SHP77 (cell line): ENCODE measurements at regions not wholly inside any gene's neighbourhood (a gene's known extent, or its start where the extent isn't known, plus 50 kb on each side); places are given as distances from the start of the nearest gene placed in this dataset.

Experiments used
- DNase-seq, 2 experiments: peaks; one replicate each; lab custom pipeline; 2025; lab: John Stamatoyannopoulos, UW

- DNase-seq: no peak
Measured at GRCh38 chr17:45715787-45716186, 68.3 kb upstream of the CRHR1 start.

DNA sequence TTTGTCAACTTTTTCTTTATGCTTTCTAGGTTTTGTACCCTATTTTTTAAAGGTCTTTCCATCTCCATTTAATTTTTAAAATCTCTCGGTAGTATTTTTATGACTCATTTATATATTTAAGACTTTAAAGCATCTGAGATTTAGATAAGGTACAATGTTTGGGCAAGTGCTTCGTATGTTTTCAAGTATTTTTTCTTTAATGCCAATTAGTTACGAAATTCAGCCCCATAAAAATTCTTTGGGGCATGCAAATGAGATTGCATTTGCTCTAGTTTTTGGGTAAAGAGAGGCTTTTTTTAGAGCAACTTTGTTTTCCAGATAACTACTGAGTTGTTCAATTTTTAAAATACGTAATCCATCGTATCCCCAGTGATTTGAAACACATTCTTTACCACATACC lies 65.3 kb upstream of the CRHR1 start:
- no peak for DNase-seq

- peak; percentile 54 to 75 for DNase-seq
Measured at GRCh38 chr17:45719335-45720071, 64.6 kb upstream of the CRHR1 start.

DNA sequence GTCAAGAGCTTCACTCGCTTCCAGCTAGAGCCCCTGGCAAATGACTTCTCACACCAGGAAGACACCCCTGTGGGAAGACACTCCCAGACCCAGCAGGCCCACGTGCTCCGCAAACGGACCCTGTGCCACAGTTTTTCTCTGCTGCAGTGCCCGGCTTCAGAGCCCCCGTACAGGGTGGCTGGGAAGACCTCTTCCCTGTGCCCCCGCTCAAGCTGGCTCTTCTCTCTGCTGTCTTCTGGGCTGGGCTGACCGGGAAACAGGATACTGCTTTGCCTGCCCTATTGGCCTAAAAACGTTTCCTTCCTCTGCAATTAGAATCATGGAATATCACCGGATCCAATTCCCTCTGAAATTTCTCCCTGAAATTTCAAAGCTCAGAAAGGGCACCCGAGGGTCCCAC lies 63.7 kb upstream of the CRHR1 start:
- no peak for DNase-seq

DNA sequence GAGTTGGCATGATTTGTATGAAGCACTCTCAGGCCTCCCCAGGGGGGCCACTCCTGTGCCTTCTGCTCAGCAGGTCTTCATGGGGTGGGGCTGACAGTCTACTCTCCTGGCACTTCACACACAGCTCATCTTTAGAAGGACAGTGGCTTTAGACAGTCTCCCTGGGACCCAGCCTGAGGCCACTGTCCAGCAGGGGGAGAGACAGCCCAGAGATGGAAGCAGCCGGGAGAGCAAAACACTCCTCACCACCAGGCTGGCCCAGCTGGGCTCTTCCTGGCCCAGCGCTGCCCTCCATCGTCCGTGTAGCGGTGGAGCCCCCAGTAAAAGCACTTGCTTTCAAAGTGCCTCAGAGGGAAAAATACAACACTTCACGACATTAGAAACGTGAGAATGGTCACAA lies 62.0 kb upstream of the CRHR1 start:
- DNase-seq: peak; percentile 24 to 60

DNA sequence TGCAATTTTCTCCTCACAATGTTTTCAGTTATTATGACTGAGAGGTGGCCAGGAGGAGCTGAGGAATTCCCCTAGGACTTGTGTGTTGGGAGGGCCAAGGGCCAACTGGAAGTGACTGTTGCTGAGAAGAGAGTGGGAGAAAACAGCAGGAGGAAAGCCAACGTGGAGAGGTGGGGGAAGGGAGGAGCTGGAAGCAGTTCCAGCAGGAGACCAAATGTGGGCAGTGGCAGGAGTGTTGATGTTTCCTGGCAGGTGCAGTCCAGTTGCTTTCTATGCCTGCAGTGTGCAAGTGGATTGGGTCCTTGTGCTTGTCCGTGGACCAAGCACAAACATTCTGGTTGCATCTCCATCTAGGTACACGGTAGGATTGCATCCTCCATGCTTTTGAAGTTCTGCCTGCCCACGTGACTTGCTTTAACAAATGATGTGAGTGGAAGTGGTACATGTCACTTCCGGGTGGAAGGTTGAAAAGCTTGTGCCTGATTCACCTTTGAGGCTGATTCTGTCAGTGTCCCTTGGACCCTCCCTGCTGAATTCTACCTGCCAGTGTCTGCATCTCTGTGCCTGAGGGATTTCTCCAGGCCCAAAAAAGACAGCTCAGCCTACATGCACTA lies 54.7 kb upstream of the CRHR1 start:
- DNase-seq: peak in 1 of 2 experiments; percentile 22

DNA sequence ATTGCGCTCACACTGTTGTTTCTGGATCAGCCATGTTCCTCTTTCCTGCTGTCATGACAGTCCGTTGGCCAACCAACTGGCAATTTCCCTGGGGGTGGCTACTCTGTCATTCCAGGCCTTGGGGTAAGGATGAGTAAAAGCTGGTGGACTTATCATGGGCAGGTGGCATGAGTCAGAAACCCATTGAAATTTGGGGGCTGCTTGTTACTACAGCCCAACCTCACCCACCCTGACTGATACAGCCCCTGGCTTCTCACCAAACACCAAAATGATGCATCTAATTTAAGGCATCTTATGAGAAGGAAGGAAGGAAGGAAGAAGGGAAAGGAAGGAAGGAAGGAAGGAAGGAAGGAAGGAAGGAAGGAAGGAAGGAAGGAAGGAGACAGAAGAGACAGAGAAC lies 53.9 kb upstream of the CRHR1 start:
- no peak for DNase-seq

GRCh38 chr17:45731459-45731858 lies 52.7 kb upstream of the CRHR1 start:
- no peak for DNase-seq

- no peak for DNase-seq
Measured at GRCh38 chr17:45732926-45733505, 51.1 kb upstream of the CRHR1 start.

DNA sequence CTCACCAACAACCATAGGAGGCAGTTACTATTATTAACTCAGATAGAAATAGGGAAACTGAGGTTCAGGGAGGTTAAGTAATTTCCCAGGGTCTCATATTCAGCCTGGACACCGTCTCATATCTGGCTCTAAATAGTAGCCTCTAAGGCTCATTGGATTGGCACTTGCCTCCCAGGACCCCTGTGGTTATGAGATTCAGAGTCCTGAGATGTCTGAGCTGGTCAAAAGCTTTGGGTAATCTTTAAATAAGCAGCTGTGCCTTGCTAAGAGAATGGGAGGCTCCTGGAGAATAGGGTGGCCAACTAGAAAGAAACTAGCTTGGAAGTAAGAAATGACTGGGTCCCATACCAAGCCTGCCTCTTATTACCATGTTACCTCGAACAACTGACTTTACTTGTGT lies 50.3 kb upstream of the CRHR1 start:
- DNase-seq: no peak
